Smooth muscle cell (in vitro differentiated cells): ENCODE measurements at regions not wholly inside any gene's neighbourhood (a gene's known extent, or its start where the extent isn't known, plus 50 kb on each side); places are given as distances from the start of the nearest gene placed in this dataset.

Experiments
- DNase-seq: peaks from one replicate; lab custom pipeline; 2025; ENCODE audit not compliant: unreplicated experiment; lab: John Stamatoyannopoulos, UW
- H2AFZ ChIP-seq: fragments of 200-600 bp; sonication (generic); 2 replicates; pipeline ENCODE4 v1.6.0; 2016; ENCODE audit warnings: antibody characterized with exemption, low read depth, mild to moderate bottlenecking
- H3F3A ChIP-seq: fragments of 200-600 bp; sonication (generic); 2 replicates; pipeline ENCODE4 v1.6.0; 2017; ENCODE audit warnings: antibody characterized with exemption, low read depth
- H3K27ac ChIP-seq: fragments of 200-600 bp; sonication (generic); 2 replicates; pipeline ENCODE4 v1.5.1; 2016; ENCODE audit warnings: low read depth, mild to moderate bottlenecking
- H3K27me3 ChIP-seq: fragments of 200-600 bp; sonication (generic); 2 replicates; pipeline ENCODE4 v1.6.1; 2016; ENCODE audit warnings: low read depth, mild to moderate bottlenecking
- H3K36me3 ChIP-seq: fragments of 200-600 bp; sonication (generic); 2 replicates; pipeline ENCODE4 v1.5.1; 2016; ENCODE audit warnings: low read depth
- H3K4me1 ChIP-seq: fragments of 200-600 bp; sonication (generic); 2 replicates; pipeline ENCODE4 v1.5.1; 2016; ENCODE audit warnings: low read depth
- H3K4me2 ChIP-seq: fragments of 200-600 bp; sonication (generic); 2 replicates; pipeline ENCODE4 v1.6.0; 2016; ENCODE audit warnings: mild to moderate bottlenecking
- H3K4me3 ChIP-seq: fragments of 200-600 bp; sonication (generic); 2 replicates; pipeline ENCODE4 v1.5.1; 2016; ENCODE audit warnings: mild to moderate bottlenecking
- H3K79me2 ChIP-seq: fragments of 200-600 bp; sonication (generic); 2 replicates; pipeline ENCODE4 v1.6.0; 2016; ENCODE audit warnings: low read depth, mild to moderate bottlenecking
- H3K9ac ChIP-seq: fragments of 200-600 bp; sonication (generic); 2 replicates; pipeline ENCODE4 v1.6.0; 2016; ENCODE audit warnings: low read depth
- H3K9me3 ChIP-seq: fragments of 200-600 bp; sonication (generic); replicated peaks from 2 replicates; pipeline ENCODE4 v1.5.1; 2016; ENCODE audit warnings: low read depth
- H4K20me1 ChIP-seq: fragments of 200-600 bp; sonication (generic); 2 replicates; pipeline ENCODE4 v1.6.0; 2016; ENCODE audit warnings: low read depth
- CTCF ChIP-seq: fragments of 200-600 bp; sonication (generic); IDR thresholded peaks from 2 replicates; pipeline ENCODE4 v1.5.1; 2017; ENCODE audit warnings: borderline replicate concordance, mild to moderate bottlenecking, antibody characterized with exemption; ENCODE audit not compliant: insufficient read depth, poor library complexity, severe bottlenecking
- WGBS: methylation state at CpG from one replicate; pipeline ENCODE4 v1.1.7; 2016; ENCODE audit warnings: low lambda C conversion rate; 5-methylcytosine and 5-hydroxymethylcytosine counted together

- 77% methylated on average over 13 of the region's 13 CpGs for WGBS
- no peaks in the 10 kb centered on the region for H4K20me1 ChIP-seq
- no peak overlapping the region for H3K4me2 ChIP-seq
- H3K9me3 ChIP-seq, result no peaks in the 10 kb centered on the region
- no peaks in the 10 kb centered on the region for H3F3A ChIP-seq
- H3K79me2 ChIP-seq, result no peaks in the 10 kb centered on the region
- H3K36me3 ChIP-seq, result no peaks in the 10 kb centered on the region
- no peak overlapping the region for H2AFZ ChIP-seq
- DNase-seq, result no peak
- H3K9ac ChIP-seq, result no peak overlapping the region
- no peaks in the 10 kb centered on the region for H3K27me3 ChIP-seq
- H3K27ac ChIP-seq, result no peak overlapping the region
- no peak overlapping the region for H3K4me3 ChIP-seq
- no peak for TF ChIP-seq CTCF
- no peaks in the 10 kb centered on the region for H3K4me1 ChIP-seq
These were observed 124.9 kb upstream of the MAFB start for GRCh38 chr20:40813708-40814630.

- Histone ChIP-seq H3K27ac (no peak overlapping the region), H3K79me2 (no peaks in the 10 kb centered on the region), H4K20me1 (no peaks in the 10 kb centered on the region), H2AFZ (no peak overlapping the region), H3K9ac (no peak overlapping the region), H3K4me3 (no peak overlapping the region), H3F3A (no peaks in the 10 kb centered on the region), H3K36me3 (no peaks in the 10 kb centered on the region), H3K27me3 (no peaks in the 10 kb centered on the region), H3K9me3 (no peaks in the 10 kb centered on the region), H3K4me2 (no peak overlapping the region), H3K4me1 (no peaks in the 10 kb centered on the region)
- WGBS, result 79% methylated on average over 2 of the region's 2 CpGs
- TF ChIP-seq CTCF, result no peak
- DNase-seq, result no peak
These were observed 125.6 kb upstream of the MAFB start for GRCh38 chr20:40814631-40814960.

- no peak overlapping the region for H2AFZ ChIP-seq
- no peaks in the 10 kb centered on the region for H3K79me2 ChIP-seq
- no peaks in the 10 kb centered on the region for H3K27me3 ChIP-seq
- DNase-seq, result no peak
- H3K4me1 ChIP-seq, result no peaks in the 10 kb centered on the region
- no peaks in the 10 kb centered on the region for H3F3A ChIP-seq
- no peak overlapping the region for H3K27ac ChIP-seq
- H3K4me3 ChIP-seq, result no peak overlapping the region
- WGBS, result 72% methylated on average over 9 of the region's 9 CpGs
- no peaks in the 10 kb centered on the region for H3K36me3 ChIP-seq
- H3K9ac ChIP-seq, result no peak overlapping the region
- no peaks in the 10 kb centered on the region for H3K9me3 ChIP-seq
- H3K4me2 ChIP-seq, result no peak overlapping the region
- no peak for TF ChIP-seq CTCF
- no peaks in the 10 kb centered on the region for H4K20me1 ChIP-seq
These were observed 126.4 kb upstream of the MAFB start for GRCh38 chr20:40815156-40816038.
